CD8-positive, alpha-beta memory T cell (primary cell): ENCODE measurements at regions not wholly inside any gene's neighbourhood (a gene's known extent, or its start where the extent isn't known, plus 50 kb on each side); places are given as distances from the start of the nearest gene placed in this dataset.

Source experiments
- CTCF ChIA-PET: fragments of 350-600 bp; sonication (Branson Sonifier 250); formaldehyde crosslinking; loops from one replicate; lab custom pipeline; 2021; ENCODE audit warnings: antibody characterized with exemption; lab: Charles Lee
- POLR2A ChIA-PET: fragments of 350-600 bp; sonication (Branson Sonifier 250); formaldehyde crosslinking; loops from one replicate; lab custom pipeline; 2021; ENCODE audit warnings: antibody characterized with exemption; lab: Charles Lee
- DNase-seq, 5 donors: peaks; one replicate each; pipeline versions ENCODE4 v3.0.0 to v3.0.0-alpha.2; 2020 to 2022; ENCODE audit warnings: mixed read lengths in 1 of 5
- H3K27ac ChIP-seq: one replicate; pipeline ENCODE4 v1.7.0; 2013; ENCODE audit warnings: low read depth, mild to moderate bottlenecking, low read length, moderate library complexity
- H3K27me3 ChIP-seq: 2 replicates; pipeline ENCODE4 v1.7.0; 2013; ENCODE audit warnings: low read length, mild to moderate bottlenecking; ENCODE audit not compliant: insufficient read depth, poor library complexity, severe bottlenecking
- H3K36me3 ChIP-seq: 2 replicates; pipeline ENCODE4 v1.7.0; 2013; ENCODE audit warnings: mild to moderate bottlenecking, low read length, moderate library complexity; ENCODE audit not compliant: insufficient read depth
- H3K4me1 ChIP-seq: 2 replicates; pipeline ENCODE4 v1.7.0; 2013; ENCODE audit warnings: mild to moderate bottlenecking, low read length, moderate library complexity; ENCODE audit not compliant: insufficient read depth
- H3K4me3 ChIP-seq: 2 replicates; pipeline ENCODE4 v1.7.0; 2013; ENCODE audit warnings: mild to moderate bottlenecking, low read length
- H3K9me3 ChIP-seq: 2 replicates; pipeline ENCODE4 v1.7.0; 2013; ENCODE audit warnings: mild to moderate bottlenecking, low read length
- H3K27ac Mint-ChIP-seq, 8 donors: one replicate each; pipeline ENCODE4 v1.8.0; 2020 to 2021; ENCODE audit warnings: mixed read lengths in 8 of 8, mild to moderate bottlenecking in 6 of 8, inconsistent platforms in 3 of 8, moderate library complexity in 3 of 8
- H3K27me3 Mint-ChIP-seq, 2 donors: one replicate each; pipeline ENCODE4 v1.8.0; 2020 to 2021; ENCODE audit warnings: mixed read lengths in 2 of 2, mild to moderate bottlenecking in 1 of 2, moderate library complexity in 1 of 2
- H3K36me3 Mint-ChIP-seq, 3 donors: one replicate each; pipeline ENCODE4 v1.8.0; 2020 to 2021; ENCODE audit warnings: mixed read lengths in 3 of 3, inconsistent platforms in 1 of 3, mild to moderate bottlenecking in 1 of 3
- H3K4me1 Mint-ChIP-seq, 3 donors: one replicate each; pipeline ENCODE4 v1.8.0; 2020 to 2021; ENCODE audit warnings: mixed read lengths in 3 of 3, inconsistent platforms in 1 of 3, mild to moderate bottlenecking in 1 of 3
- H3K4me3 Mint-ChIP-seq, 7 donors: one replicate each; pipeline ENCODE4 v1.8.0; 2020 to 2021; ENCODE audit warnings: mixed read lengths in 7 of 7, mild to moderate bottlenecking in 6 of 7, moderate library complexity in 4 of 7, inconsistent platforms in 2 of 7
- H3K9me3 Mint-ChIP-seq, 5 donors: one replicate each; pipeline ENCODE4 v1.8.0; 2020 to 2022; ENCODE audit warnings: mixed read lengths in 5 of 5, mild to moderate bottlenecking in 3 of 5, moderate library complexity in 2 of 5, inconsistent platforms in 1 of 5

DNA sequence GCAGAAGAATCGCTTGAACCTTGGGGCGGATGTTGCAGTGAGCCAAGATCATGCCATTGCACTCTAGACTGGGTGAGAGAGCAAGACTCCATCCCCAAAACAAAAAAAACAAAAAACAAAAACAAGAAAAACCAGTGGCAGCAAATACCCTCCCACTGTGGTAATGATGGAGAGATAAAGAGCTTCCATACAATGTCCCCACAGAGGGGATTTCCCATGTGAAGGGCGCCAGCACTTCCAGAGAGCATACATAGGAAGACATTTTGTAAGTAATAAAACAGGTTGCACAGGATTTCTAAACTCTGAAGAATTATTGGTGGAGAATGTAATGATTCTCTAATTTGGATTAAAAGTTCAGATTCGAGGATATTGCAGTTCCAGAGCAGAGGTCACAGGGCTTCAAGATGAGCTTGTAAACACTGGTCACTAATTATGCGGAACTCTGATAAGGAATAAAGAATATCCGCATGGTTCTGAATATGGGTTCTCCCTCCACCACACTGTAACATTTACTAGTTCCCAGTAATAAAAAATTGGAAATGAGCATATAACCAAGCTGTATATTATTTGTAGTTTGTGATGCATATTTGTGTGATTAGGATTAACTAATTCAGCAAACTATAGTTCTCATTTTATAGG is 290.1 kb upstream of the SLC10A2 start:
- H3K36me3 Mint-ChIP-seq: no peaks in the 10 kb centered on the region
- Histone ChIP-seq H3K36me3 (no peaks in the 10 kb centered on the region), H3K4me1 (no peaks in the 10 kb centered on the region), H3K27me3 (no peaks in the 10 kb centered on the region), H3K27ac (no peak overlapping the region), H3K9me3 (no peaks in the 10 kb centered on the region), H3K4me3 (no peak overlapping the region)
- peaks cover 0 to 2% of the 10 kb centered on the region in 2 donors for H3K27me3 Mint-ChIP-seq
- POLR2A ChIA-PET: no interaction called here
- H3K4me3 Mint-ChIP-seq: no peak overlapping the region
- H3K4me1 Mint-ChIP-seq: no peaks in the 10 kb centered on the region
- CTCF ChIA-PET: no interaction called here
- no peak for DNase-seq
- H3K27ac Mint-ChIP-seq: no peak overlapping the region
- H3K9me3 Mint-ChIP-seq: peaks cover 0 to 24% (median 5%) of the 10 kb centered on the region in 5 donors

DNA sequence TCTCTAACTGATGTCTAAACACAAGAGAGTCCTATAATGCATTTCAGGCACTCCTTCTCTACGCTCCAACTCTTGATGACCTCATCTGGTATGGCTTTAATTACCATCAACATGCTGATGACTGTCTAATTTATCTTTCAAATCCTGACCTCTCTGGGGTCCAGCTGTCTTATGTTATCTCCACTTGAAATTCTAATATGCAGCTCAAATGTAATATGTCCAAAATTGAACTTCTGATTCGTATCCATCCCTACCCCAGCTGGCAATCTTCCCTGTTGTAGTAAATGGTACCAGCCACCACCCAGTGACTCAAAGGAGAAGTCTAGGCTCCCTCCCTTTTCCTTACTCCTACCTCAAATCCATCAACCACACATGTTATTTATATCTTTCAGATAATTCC is 288.0 kb upstream of the SLC10A2 start:
- no peaks in the 10 kb centered on the region for H3K36me3 Mint-ChIP-seq

DNA sequence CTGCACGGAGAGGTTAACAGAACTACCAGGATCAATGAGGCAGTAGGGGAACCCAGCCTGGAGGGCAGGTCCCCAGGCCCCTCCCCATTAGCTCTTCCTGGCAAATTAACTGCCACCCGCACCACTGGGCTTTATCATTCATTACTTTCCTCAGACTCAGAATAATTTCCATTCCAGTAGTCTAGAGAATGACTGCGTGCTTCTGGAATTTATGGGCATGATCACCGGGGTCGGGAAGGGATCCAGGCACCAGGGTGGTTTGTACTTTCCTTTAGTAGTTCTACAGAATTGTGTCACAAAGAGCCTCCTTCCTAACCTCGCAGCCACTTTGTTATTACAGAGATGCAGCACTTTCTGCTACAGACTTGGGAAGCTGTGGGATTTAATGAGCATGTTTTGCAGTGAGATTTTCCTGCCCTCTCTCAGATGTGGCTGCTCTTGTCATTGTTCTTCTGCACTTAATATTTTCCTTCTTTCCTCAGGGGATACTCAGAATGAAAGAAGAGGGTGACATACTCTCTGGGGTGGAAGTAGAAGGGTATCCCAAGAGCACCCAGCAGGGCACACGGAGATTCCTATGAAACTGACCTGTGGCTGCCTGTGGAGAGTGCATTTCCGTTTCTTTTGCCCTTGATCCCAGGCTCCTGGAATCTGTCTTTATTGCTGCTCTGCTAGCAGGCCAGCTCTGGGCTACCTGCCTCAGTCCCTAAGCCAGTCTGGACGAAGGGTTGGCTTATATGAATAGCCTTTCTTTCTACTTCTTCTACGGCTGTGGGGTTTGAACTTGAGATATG is 285.0 kb upstream of the SLC10A2 start:
- H3K4me1 Mint-ChIP-seq: no peaks in the 10 kb centered on the region
- ChIA-PET POLR2A (no interaction called here), CTCF (no interaction called here)

More for the DNA sequence above, 288.0 kb upstream of the SLC10A2 start:
- Histone ChIP-seq H3K4me1 (no peaks in the 10 kb centered on the region), H3K36me3 (no peaks in the 10 kb centered on the region), H3K4me3 (no peak overlapping the region), H3K9me3 (no peaks in the 10 kb centered on the region), H3K27ac (no peak overlapping the region), H3K27me3 (no peaks in the 10 kb centered on the region)
- H3K4me3 Mint-ChIP-seq: no peak overlapping the region
- ChIA-PET POLR2A (no interaction called here), CTCF (no interaction called here)
- H3K27ac Mint-ChIP-seq: no peak overlapping the region
- peaks cover 0 to 2% of the 10 kb centered on the region in 2 donors for H3K27me3 Mint-ChIP-seq
- DNase-seq: no peak
- H3K9me3 Mint-ChIP-seq: peaks cover 0 to 17% (median 6%) of the 10 kb centered on the region in 5 donors
- H3K4me1 Mint-ChIP-seq: no peaks in the 10 kb centered on the region

DNA sequence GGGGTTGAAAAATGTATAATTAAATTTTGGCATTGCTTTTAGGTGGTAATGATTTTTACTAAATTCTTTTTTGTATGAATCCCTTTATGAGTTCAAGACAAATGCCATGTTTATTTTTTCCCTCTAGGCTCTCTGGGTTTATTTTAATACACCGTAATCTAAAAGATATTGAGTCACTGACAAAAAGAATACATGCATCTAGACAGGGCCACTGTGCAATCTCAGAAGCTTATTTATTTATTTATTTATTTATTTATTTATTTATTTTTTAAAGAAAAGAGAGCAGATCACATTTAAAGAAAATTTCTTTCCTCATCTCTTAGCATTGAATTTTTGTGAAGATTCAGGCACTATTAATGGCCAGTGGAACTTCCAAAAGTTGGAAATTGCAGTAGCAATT is 283.9 kb upstream of the SLC10A2 start:
- no peaks in the 10 kb centered on the region for H3K36me3 ChIP-seq
- Mint-ChIP-seq H3K4me3 (no peak overlapping the region), H3K27me3 (peaks cover 0 to 2% of the 10 kb centered on the region in 2 donors), H3K4me1 (no peaks in the 10 kb centered on the region), H3K36me3 (no peaks in the 10 kb centered on the region), H3K9me3 (peaks cover 2 to 28% (median 9%) of the 10 kb centered on the region in 5 donors), H3K27ac (no peak overlapping the region)
- H3K4me1 ChIP-seq: no peaks in the 10 kb centered on the region
- ChIA-PET POLR2A (no interaction called here), CTCF (no interaction called here)
- H3K9me3 ChIP-seq: no peaks in the 10 kb centered on the region
- H3K27me3 ChIP-seq: no peaks in the 10 kb centered on the region
- no peak for DNase-seq
- H3K4me3 ChIP-seq: no peak overlapping the region
- H3K27ac ChIP-seq: no peak overlapping the region

More for the DNA sequence above, 285.0 kb upstream of the SLC10A2 start:
- peaks cover 0 to 2% of the 10 kb centered on the region in 2 donors for H3K27me3 Mint-ChIP-seq
- no peaks in the 10 kb centered on the region for H3K27me3 ChIP-seq
- H3K9me3 ChIP-seq: no peaks in the 10 kb centered on the region
- no peaks in the 10 kb centered on the region for H3K4me1 ChIP-seq
- H3K4me3 ChIP-seq: no peak overlapping the region
- H3K27ac ChIP-seq: no peak overlapping the region
- no peak for DNase-seq
- no peak overlapping the region for H3K27ac Mint-ChIP-seq
- no peaks in the 10 kb centered on the region for H3K36me3 ChIP-seq
- no peak overlapping the region for H3K4me3 Mint-ChIP-seq
- peaks cover 2 to 29% (median 8%) of the 10 kb centered on the region in 5 donors for H3K9me3 Mint-ChIP-seq
- H3K36me3 Mint-ChIP-seq: no peaks in the 10 kb centered on the region

DNA sequence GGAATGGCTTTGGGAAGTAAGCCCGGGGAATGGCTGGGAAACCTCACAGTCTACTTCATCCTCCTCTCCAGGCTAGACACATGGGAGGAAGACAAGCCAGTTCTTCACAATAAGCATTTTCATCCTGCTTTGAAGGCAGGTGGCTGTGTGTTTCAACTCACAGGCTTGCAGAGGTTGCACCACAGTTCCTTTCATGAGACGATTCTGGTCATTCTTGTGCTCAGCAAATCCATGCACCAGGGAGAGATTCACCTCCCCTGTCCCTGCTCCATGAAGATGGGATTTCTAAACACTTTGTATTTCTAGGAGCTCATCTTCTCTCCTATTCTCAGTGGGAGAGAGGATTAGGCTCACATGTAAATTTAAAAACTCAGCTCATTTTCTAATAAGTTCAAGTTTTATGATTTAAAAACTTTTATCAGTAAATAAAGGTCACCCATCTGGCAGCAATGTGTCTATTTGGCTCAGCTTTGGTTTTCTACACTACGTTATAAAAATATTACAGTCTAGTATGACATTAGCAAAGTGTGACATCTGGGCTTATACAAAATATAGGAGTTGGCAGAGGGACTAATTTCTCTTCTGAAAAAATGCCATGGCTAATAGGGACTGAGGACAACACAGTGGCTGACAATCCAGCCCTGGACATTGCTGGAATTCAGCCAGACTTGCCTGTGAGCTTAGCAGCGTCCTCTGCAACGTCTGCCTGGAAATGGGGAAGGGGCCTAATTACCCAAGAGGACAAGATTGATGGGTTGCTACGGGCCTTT is 283.2 kb upstream of the SLC10A2 start:
- Mint-ChIP-seq H3K27me3 (peaks cover 0 to under 1% of the 10 kb centered on the region in 2 donors), H3K9me3 (peaks cover 6 to 34% (median 15%) of the 10 kb centered on the region in 5 donors), H3K4me3 (no peak overlapping the region), H3K36me3 (no peaks in the 10 kb centered on the region), H3K4me1 (no peaks in the 10 kb centered on the region), H3K27ac (no peak overlapping the region)
- ChIA-PET CTCF (no interaction called here), POLR2A (no interaction called here)
- Histone ChIP-seq H3K9me3 (no peaks in the 10 kb centered on the region), H3K36me3 (no peaks in the 10 kb centered on the region), H3K4me1 (no peaks in the 10 kb centered on the region), H3K4me3 (no peak overlapping the region), H3K27ac (no peak overlapping the region), H3K27me3 (no peaks in the 10 kb centered on the region)
- DNase-seq: no peak

DNA sequence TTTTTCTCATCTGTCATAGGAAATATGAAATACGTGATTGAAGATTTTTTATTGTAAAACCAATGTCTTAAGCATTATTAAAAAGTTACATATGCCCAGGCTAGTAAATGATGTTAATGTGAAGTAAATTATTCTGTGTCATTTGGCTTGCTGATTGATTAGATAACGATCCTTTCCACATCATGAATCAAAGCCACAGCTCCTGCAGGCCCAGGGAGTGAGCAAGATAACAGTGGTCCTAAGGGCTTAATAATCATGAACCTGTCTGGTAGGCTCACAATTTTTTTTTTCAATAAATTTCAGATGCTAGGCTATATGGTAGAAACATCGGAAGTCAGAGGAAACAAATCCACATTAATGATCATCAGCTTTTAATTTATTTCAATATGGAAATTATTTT is 269.0 kb upstream of the SLC10A2 start:
- Histone ChIP-seq H3K4me1 (no peaks in the 10 kb centered on the region), H3K9me3 (no peaks in the 10 kb centered on the region), H3K27ac (no peak overlapping the region), H3K27me3 (no peaks in the 10 kb centered on the region), H3K36me3 (no peaks in the 10 kb centered on the region), H3K4me3 (no peak overlapping the region)
- Mint-ChIP-seq H3K9me3 (peaks cover 0 to 9% (median 4%) of the 10 kb centered on the region in 5 donors), H3K27ac (no peak overlapping the region), H3K27me3 (no peaks in the 10 kb centered on the region), H3K36me3 (no peaks in the 10 kb centered on the region), H3K4me1 (no peaks in the 10 kb centered on the region), H3K4me3 (no peak overlapping the region)
- POLR2A ChIA-PET: no interaction called here
- CTCF ChIA-PET: no interaction called here
- no peak for DNase-seq

DNA sequence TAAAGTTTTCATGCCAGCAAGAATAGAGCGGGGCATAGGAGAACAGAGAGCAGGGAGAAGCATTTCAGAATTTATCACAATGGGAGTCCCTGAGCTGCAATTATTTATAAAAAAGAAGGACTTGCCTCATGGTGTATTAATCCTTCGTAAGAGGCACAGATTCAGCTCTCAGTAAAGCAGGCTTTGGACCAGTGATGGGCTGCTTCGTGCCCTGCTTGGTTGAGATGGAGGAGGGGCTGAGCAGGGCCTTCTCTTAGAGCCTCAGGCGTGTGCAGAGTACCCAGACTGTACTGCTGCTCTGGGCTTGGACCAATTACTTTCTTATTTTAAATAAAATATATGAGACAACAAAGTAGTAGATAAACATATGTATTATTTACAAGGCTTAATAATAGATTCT is 265.7 kb upstream of the SLC10A2 start:
- no peak overlapping the region for H3K4me3 Mint-ChIP-seq
- no peaks in the 10 kb centered on the region for H3K27me3 Mint-ChIP-seq
- ChIA-PET POLR2A (no interaction called here), CTCF (no interaction called here)
- H3K27me3 ChIP-seq: no peaks in the 10 kb centered on the region
- no peak overlapping the region for H3K27ac ChIP-seq
- H3K4me1 Mint-ChIP-seq: no peaks in the 10 kb centered on the region
- no peaks in the 10 kb centered on the region for H3K4me1 ChIP-seq
- H3K9me3 Mint-ChIP-seq: peaks cover 0 to 13% (median 2%) of the 10 kb centered on the region in 5 donors
- no peaks in the 10 kb centered on the region for H3K9me3 ChIP-seq
- H3K36me3 ChIP-seq: no peaks in the 10 kb centered on the region
- no peak overlapping the region for H3K4me3 ChIP-seq
- no peak for DNase-seq
- no peaks in the 10 kb centered on the region for H3K36me3 Mint-ChIP-seq
- H3K27ac Mint-ChIP-seq: no peak overlapping the region

DNA sequence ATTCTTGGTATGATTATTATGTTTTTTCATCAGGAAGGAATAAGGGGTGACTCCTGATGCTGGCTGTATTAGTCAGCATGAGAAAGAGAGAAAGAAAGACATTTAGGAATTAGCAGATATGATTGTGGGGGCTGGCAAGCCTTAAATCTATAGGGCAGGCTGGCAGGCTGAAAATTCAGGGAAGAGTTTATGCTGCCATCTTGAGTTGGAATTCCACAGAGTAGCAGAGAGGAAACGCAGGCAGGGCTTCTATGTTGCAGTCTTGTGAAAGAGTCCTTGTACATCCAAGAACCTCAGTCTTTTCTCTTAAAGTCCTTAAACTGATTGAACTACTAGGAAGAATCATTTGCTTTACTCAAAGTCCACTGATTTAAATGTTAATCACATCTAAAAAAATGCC is 262.7 kb upstream of the SLC10A2 start:
- Mint-ChIP-seq H3K4me1 (no peaks in the 10 kb centered on the region), H3K27me3 (no peaks in the 10 kb centered on the region), H3K9me3 (peaks cover 0 to 19% (median 0%) of the 10 kb centered on the region in 5 donors), H3K27ac (no peak overlapping the region), H3K36me3 (no peaks in the 10 kb centered on the region), H3K4me3 (no peak overlapping the region)
- H3K9me3 ChIP-seq: no peaks in the 10 kb centered on the region
- no peaks in the 10 kb centered on the region for H3K4me1 ChIP-seq
- CTCF ChIA-PET: no interaction called here
- H3K27ac ChIP-seq: no peak overlapping the region
- POLR2A ChIA-PET: no interaction called here
- no peaks in the 10 kb centered on the region for H3K27me3 ChIP-seq
- no peak overlapping the region for H3K4me3 ChIP-seq
- H3K36me3 ChIP-seq: no peaks in the 10 kb centered on the region
- DNase-seq: no peak
